HPDE6-E6E7 (cell line): ENCODE measurements at regions not wholly inside any gene's neighbourhood (a gene's known extent, or its start where the extent isn't known, plus 50 kb on each side); places are given as distances from the start of the nearest gene placed in this dataset.
"Not testable (repeated sequence)": the region's sequence is repeated elsewhere in the genome, so short reads cannot be mapped to it uniquely, and the experiment has no call there.

Source experiments
- DNase-seq: peaks from one replicate; pipeline ENCODE4 v3.0.0; 2011; ENCODE audit warnings: missing footprints; ENCODE audit errors: extremely low spot score

- no peak for DNase-seq
Measured at GRCh38 chr9:115400796-115401195, 282.8 kb upstream of the TNC start.

GRCh38 chr9:115401756-115402327 lies 283.9 kb upstream of the TNC start:
- DNase-seq, result no peak

GRCh38 chr9:115403753-115404152 lies 285.8 kb upstream of the TNC start:
- DNase-seq, result no peak

- DNase-seq, result no peak
Measured at GRCh38 chr9:115404311-115404710, 286.4 kb upstream of the TNC start.

GRCh38 chr9:115411516-115411915 lies 293.6 kb upstream of the TNC start:
- DNase-seq, result no peak

- no peak for DNase-seq
Measured at GRCh38 chr9:115411993-115412452, 294.1 kb upstream of the TNC start.

- no peak for DNase-seq
Measured at GRCh38 chr9:115412656-115413055, 294.7 kb upstream of the TNC start.

- no peak for DNase-seq
Measured at GRCh38 chr9:115413304-115413703, 295.3 kb upstream of the TNC start.

GRCh38 chr9:115413766-115414382 lies 295.9 kb upstream of the TNC start:
- DNase-seq, result no peak

- DNase-seq, result no peak
Measured at GRCh38 chr9:115414561-115414960, 296.6 kb upstream of the TNC start.

- DNase-seq, result no peak
Measured at GRCh38 chr9:115415450-115415849, 297.5 kb upstream of the TNC start.

GRCh38 chr9:115416299-115416698 lies 298.3 kb upstream of the TNC start:
- no peak for DNase-seq

GRCh38 chr9:115418181-115418580 lies 300.2 kb upstream of the TNC start:
- not testable (repeated sequence) for DNase-seq

- no peak for DNase-seq
Measured at GRCh38 chr9:115422932-115423440, 305.0 kb upstream of the TNC start.

- DNase-seq, result no peak
Measured at GRCh38 chr9:115423646-115424045, 305.7 kb upstream of the TNC start.

- no peak for DNase-seq
Measured at GRCh38 chr9:115425601-115426000, 307.6 kb upstream of the TNC start.

- DNase-seq, result no peak
Measured at GRCh38 chr9:115437418-115437817, 319.5 kb upstream of the TNC start.

GRCh38 chr9:115439641-115440040 lies 321.7 kb upstream of the TNC start:
- DNase-seq, result no peak

- no peak for DNase-seq
Measured at GRCh38 chr9:115442054-115442453, 324.1 kb upstream of the TNC start.

GRCh38 chr9:115443890-115444289 lies 325.9 kb upstream of the TNC start:
- DNase-seq, result no peak

GRCh38 chr9:115444959-115445358 lies 327.0 kb upstream of the TNC start:
- no peak for DNase-seq

- no peak for DNase-seq
Measured at GRCh38 chr9:115445655-115446054, 327.7 kb upstream of the TNC start.

- no peak for DNase-seq
Measured at GRCh38 chr9:115456515-115456914, 338.6 kb upstream of the TNC start.

GRCh38 chr9:115461280-115461679 lies 343.3 kb upstream of the TNC start:
- no peak for DNase-seq
